SK-N-MC (cell line): ENCODE measurements at regions not wholly inside any gene's neighbourhood (a gene's known extent, or its start where the extent isn't known, plus 50 kb on each side); places are given as distances from the start of the nearest gene placed in this dataset.
"Not testable (repeated sequence)": the region's sequence is repeated elsewhere in the genome, so short reads cannot be mapped to it uniquely, and the experiment has no call there.

Source experiments
- DNase-seq: peaks from one replicate; pipeline ENCODE4 v3.0.0-alpha.2; 2011; ENCODE audit warnings: low read depth, low spot score
- H3K27ac ChIP-seq: fragments of 200-600 bp; sonication (generic); 2 replicates; pipeline ENCODE4 v1.5.1; 2016; ENCODE audit warnings: mixed run types
- H3K36me3 ChIP-seq: fragments of 200-600 bp; sonication (generic); 2 replicates; pipeline ENCODE4 v1.6.1; 2017; ENCODE audit warnings: antibody characterized with exemption, low read length, mixed read lengths; ENCODE audit not compliant: insufficient read depth
- H3K4me3 ChIP-seq: fragments of 200-600 bp; sonication (generic); 2 replicates; pipeline ENCODE4 v1.5.1; 2016
- H3K9ac ChIP-seq: fragments of 200-600 bp; sonication (generic); 2 replicates; pipeline ENCODE4 v1.8.0; 2017; ENCODE audit warnings: mixed run types, mixed read lengths; ENCODE audit not compliant: insufficient read length
- H3K9me3 ChIP-seq: fragments of 200-600 bp; sonication (generic); 2 replicates; pipeline ENCODE4 v1.6.1; 2017; ENCODE audit warnings: low read depth, mild to moderate bottlenecking, antibody characterized with exemption, low read length, moderate library complexity, mixed read lengths
- EZH2 ChIP-seq: fragments of 200-600 bp; sonication (generic); IDR thresholded peaks from one replicate; pipeline ENCODE4 v1.6.1; 2017; ENCODE audit warnings: antibody characterized with exemption
- FOXP2 ChIP-seq: optimal IDR thresholded peaks from 2 replicates; pipeline ENCODE3; 2011; ENCODE audit warnings: mild to moderate bottlenecking, moderate library complexity; ENCODE audit not compliant: insufficient read depth; ENCODE audit errors: extremely low read length, control extremely low read depth
- POLR2AphosphoS5 ChIP-seq: IDR thresholded peaks from 2 replicates; pipeline ENCODE4 v1.6.1; 2012; ENCODE audit warnings: mild to moderate bottlenecking, low read depth, low read length, borderline replicate concordance

DNA sequence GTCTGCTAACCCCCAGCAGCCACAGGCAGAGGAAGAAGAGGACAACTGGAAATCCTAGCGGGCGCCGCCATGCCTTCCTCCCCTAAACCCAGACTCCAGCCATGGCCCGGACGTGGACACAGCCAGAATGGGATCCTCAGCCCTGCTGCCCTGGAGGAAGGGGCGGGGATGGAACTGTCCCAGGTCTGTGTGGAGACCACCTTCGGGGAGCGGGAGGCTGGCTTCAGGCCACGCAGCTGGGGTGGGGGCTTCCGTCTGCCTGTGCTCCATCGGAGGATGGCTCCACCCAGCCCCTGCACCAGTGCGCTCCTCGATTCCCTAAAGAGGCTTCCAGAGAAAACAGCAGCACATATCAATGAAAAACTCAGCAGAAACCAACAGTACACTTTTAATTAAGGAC is 190.4 kb downstream of the KLRB1 start:
- not testable (repeated sequence) for DNase-seq, H3K27ac ChIP-seq, H3K9ac ChIP-seq, H3K36me3 ChIP-seq, H3K4me3 ChIP-seq, H3K9me3 ChIP-seq

DNA sequence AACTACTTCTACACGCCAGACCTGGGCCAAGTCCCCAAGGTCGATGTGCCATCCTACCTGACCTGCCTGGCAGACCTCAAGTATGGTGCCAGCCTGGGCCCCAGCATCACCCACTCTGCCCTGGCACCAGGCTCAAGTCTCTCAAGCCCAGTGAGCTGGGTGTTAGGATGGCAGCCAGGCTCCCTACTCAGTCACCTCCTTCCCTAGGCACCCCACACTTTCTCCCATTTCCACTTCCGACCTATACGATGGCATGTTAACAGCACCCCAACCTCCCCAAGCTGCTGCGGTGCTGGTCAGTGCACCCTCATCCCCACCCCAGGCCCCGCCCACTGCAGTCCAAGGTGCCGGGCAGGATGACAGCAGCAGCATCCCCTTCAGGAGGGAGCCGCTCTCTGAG is 191.4 kb downstream of the KLRB1 start:
- H3K36me3 ChIP-seq, H3K4me3 ChIP-seq, DNase-seq, H3K27ac ChIP-seq, H3K9ac ChIP-seq, H3K9me3 ChIP-seq: not testable (repeated sequence)

DNA sequence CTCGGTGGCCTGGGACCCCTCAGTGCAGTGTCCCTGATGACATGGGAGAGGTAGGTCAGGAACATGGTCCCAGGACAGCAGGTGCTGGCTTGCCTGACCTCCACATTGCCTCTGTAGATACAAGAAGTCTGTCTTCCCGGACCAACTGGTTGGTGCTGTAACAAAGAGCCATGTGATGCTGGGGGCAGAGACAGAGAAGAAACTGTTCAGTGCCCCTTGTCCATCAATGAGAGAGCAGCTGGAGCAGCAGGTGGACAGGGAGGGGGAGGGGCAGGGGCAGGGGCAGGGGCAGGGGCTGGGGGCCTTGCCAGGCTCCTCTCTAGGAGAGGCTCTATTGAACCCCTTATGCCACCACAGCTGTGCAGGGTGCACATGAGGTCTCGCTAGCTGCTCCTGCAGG is 191.8 kb downstream of the KLRB1 start:
- not testable (repeated sequence) for H3K27ac ChIP-seq, H3K4me3 ChIP-seq, H3K9ac ChIP-seq, H3K36me3 ChIP-seq, H3K9me3 ChIP-seq, DNase-seq

GRCh38 chr12:9413862-9414261 is 193.9 kb downstream of the KLRB1 start:
- not testable (repeated sequence) for H3K36me3 ChIP-seq, DNase-seq, H3K9ac ChIP-seq, H3K27ac ChIP-seq, H3K4me3 ChIP-seq, H3K9me3 ChIP-seq

DNA sequence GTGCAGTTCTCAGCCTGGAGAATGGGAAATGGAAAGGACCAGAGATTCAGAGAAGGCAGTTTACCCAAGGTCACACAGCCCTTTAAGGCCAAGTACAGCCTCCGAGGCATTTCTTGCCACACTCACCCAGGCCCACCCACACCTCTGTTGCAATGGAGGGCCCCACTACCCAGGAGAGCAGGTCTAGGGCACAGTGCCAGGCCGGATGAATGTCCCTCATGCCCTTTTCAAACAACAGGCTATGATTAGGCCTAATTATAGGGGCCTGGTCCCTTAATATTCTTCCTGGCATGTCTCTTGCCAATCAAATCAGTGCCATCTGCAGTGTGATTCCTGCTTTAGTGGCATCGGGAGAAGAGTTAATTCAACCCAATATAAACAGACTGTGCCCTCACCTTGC is 195.3 kb downstream of the KLRB1 start:
- not testable (repeated sequence) for H3K27ac ChIP-seq, DNase-seq, H3K36me3 ChIP-seq, H3K4me3 ChIP-seq, H3K9ac ChIP-seq, H3K9me3 ChIP-seq

DNA sequence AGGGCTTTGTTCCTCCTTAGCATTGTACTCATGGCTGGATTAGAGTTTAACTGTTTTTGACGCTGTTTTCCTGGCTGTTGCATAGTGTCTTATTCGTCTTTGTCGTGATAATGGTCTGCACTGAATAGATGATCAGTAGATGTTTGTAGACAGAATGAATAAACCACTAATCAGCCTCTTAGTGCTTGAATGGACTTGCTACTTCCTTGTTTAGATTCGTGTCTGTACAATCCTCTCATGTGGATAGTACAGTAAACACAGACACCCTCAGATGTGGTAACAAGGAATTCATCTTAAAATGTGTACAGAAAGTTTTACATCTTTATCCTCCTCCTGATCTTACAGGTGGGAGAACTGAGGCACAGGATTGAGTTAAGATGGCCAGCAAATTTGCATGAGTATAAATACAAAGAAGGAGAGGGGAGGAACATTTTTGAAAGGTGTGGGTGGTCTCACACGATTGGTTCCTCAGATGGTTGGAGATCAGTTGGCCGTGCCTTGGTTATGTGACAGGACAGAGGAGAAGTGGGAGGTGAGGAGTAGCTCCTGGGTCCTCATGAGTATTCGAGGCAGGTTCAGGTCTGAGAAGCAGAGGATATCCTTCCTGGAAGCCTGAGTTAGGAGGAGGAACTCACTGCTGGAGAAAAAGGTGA is 196.0 kb downstream of the KLRB1 start:
- not testable (repeated sequence) for H3K9ac ChIP-seq, DNase-seq, H3K36me3 ChIP-seq, H3K4me3 ChIP-seq, H3K9me3 ChIP-seq, H3K27ac ChIP-seq

DNA sequence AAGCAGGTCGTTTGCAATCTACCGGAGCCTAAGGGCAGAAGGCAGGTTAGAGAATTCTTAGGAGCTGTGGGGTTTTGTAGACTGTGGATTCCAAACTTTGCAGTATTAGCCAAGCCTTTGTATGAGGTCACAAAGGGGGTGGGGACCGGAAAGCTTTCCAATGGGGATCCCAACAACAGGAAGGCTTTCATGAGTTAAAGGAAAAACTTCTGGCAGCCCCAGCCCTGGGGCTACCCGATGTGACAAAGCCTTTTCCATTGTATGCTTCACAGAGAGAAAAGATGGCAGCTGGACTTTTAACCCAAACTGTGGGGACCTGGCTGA is 199.2 kb upstream of the PZP start:
- not testable (repeated sequence) for H3K9me3 ChIP-seq, H3K9ac ChIP-seq, H3K27ac ChIP-seq, H3K36me3 ChIP-seq, DNase-seq, H3K4me3 ChIP-seq

- no peak for DNase-seq
- TF ChIP-seq POLR2AphosphoS5 (no peak), EZH2 (no peak), FOXP2 (no peak)
- no peaks in the 10 kb centered on the region for H3K36me3 ChIP-seq
- H3K9ac ChIP-seq = no peak overlapping the region
- H3K4me3 ChIP-seq = no peak overlapping the region
- H3K27ac ChIP-seq = no peak overlapping the region
- no peaks in the 10 kb centered on the region for H3K9me3 ChIP-seq
Measured at GRCh38 chr12:9406564-9407424, 198.6 kb upstream of the PZP start.

GRCh38 chr12:9405886-9406563 is 197.8 kb upstream of the PZP start:
- no peak for DNase-seq
- H3K9ac ChIP-seq = no peak overlapping the region
- peak overlapping the region; percentile 33; the same call in 1 of the 2 replicates for H3K4me3 ChIP-seq

More at GRCh38 chr12:9405886-9406563, 197.8 kb upstream of the PZP start:
- Histone ChIP-seq H3K27ac (no peak overlapping the region), H3K36me3 (no peaks in the 10 kb centered on the region), H3K9me3 (no peaks in the 10 kb centered on the region)
- no peak for TF ChIP-seq EZH2
